GM18517 (cell line): ENCODE measurements at regions not wholly inside any gene's neighbourhood (a gene's known extent, or its start where the extent isn't known, plus 50 kb on each side); places are given as distances from the start of the nearest gene placed in this dataset.
A peak's percentile ranks its signal among the peaks of the same experiment; 100 is the strongest.

ENCODE experiments used
- ATAC-seq: cut with Tn5 transposase; IDR thresholded peaks from one replicate; pipeline ENCODE4 v1.9.1; 2021; ENCODE audit warnings: mild to moderate bottlenecking, moderate library complexity; ENCODE audit not compliant: unreplicated experiment

DNA sequence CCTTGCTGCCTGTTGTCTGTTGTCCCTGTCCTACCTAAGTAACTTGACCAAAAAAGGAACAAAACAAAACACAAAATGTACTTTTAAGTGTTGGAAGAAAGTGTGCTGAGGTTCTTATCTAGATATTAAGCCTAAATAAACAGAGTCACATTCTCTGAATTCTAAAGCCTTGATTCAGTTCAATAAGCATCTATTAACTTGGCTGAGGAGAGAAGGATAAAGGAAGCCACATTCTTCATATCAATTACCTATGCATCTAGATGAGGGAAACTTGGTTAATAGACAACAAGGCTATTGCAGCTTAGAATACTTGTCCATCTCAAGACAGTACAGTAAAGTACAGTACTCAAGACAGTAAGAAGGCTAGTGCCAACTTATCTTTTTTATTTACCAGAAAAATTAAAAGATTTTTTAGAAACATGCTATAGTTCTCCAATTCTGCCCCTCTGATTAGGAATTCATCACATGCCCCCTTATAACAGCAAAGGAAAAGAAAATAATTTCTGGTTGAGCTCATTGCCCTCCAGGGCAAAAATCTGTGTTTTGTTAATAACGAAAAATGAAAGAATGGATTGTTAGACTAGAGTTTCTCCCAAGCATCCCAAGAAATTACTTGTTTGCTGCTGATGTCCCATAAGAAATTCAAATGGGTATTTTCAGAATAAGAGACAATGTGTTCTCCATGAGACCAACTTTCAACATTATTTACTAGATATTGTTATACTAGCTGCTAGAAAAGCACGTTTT lies 546.5 kb upstream of the SEMA3D start:
- ATAC-seq: no peak

DNA sequence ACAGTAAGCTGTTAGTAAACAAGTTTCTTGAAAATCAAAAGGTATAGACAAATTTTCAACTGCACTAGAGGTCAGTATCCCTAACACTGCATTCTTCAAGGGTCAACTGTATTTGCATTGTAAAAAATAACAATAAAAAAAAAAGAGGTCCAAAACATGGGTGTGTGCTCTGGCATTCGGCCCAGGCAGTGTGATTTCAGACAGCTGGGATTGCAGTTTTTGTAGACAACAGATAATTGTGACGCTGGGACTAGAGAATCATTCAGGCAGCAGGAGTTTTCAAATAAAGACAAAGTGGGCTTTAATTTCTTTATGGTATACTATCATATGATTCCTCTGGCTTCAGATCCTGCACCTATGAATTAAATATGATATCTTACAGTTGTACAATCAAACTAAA lies 543.2 kb upstream of the SEMA3D start:
- no peak for ATAC-seq

DNA sequence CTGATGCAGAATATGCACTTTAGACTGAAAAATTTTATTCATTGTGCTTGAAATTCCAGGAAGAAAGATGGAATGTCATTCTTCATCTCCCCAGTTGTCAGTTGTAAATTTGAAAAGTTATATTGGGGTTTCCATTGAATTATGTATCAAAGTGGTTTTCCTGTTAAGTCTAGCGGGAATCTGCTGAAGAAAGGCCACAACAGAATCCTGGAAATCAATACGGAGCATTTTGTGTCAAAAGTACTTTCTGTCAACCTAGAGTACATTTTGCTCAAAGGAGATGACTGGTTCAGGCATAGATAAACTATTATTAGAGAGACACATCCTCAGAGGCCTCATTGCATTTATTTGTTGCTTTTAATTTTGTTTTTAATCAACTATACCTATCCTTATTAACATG lies 538.2 kb upstream of the SEMA3D start:
- ATAC-seq: no peak

DNA sequence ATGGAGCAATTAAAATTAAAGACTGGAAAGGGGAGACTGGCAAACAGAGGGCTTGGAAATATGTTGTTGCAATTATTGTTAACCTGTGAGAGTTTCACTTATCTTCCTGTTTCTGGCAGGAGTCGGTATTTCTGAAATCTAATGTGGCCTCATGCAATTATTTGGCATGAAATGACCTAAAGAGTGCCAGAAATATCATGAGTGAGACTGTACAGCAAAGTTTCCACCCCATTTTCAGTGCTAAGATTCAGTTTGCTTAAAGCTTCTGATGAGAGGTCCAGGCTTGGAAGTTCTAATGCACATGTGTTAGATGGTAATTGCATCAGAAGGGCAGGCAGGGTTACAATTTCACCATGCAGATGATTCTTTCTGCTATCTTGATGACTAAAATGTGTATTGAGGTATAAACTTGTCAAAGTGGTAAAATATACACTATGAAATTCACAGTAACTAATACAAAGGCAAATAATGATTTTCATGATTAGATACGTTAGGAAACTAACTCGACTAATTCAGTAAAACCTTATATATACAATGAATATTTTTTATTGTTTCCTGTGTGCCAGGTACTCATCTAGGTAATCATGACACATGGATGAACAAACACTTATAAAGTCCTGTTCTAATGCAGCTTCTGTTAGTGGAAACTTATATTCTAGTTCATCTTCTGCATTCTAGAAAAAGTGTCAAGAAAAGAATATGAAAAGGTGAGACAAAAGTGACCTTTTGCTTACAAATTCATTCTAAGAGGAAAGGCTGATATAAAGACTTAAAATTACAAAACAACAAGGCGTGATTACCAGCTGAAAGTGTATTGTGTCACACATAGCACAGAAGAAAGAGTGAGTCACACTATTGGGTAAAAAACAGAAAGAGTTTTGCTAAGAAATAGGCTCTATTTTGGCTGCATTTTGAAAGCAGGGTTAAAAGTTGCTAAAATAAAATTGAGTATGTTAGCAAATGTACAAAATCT lies 533.4 kb upstream of the SEMA3D start:
- ATAC-seq: no peak

DNA sequence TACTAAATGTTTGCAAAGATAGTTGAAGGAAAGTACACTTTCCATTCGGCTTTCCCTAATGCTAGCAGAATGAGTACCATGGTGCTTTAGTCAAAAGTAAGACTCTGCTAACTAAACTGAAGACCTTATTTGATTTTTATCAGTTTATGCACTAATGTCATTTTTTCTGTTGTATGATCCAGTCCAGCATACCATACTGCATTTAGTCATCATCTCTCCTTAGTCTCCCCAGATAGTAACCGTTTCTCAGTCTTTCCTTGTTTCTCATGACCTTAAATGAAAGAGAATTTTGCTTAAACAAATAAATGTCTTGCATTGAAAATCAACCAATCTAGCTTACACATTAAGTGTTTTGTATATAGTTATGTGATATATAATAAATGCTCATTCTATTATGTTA lies 529.5 kb upstream of the SEMA3D start:
- ATAC-seq: no peak

DNA sequence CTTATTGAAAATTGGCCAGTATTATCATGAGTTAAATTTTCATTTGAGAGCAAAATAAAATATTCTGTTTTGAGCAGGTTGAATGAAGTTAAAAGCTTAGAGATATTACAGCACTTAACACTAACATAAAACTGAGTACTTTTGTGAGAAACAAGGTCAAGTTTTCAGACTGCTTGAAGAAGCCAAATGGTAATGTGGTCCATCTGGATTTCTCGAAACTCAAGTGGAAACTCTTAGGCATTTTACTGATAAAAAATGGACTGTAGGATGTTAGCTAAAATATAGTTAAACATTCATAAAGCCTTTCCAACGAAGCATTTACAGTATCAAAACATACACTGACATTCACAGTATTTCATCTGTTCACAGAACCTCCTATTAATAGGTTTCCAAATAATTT lies 528.1 kb upstream of the SEMA3D start:
- ATAC-seq: no peak

DNA sequence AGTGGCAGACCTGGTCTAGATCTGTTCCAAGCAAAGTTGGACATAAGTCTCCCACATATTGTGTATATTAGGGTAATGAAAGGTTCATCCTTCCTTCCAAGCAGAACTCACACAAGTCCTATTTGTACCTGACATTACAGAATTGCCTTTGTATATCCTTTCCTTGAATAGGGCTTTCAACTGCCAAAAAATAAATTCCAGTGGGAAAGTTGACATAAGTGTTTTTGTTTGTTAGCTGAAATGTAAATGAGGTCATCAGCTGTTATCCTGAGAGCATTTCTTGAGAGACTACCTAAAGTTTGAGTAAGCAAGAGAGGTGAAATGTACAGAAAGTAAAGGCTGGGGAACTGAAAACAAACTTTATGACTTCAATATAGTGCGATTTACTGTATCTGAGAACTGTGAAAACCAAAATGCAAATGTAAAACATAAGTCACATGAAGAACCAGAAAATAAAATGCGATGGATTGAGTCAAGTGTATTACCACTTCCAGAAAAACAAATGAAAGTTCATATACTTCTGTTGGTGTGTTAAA lies 527.3 kb upstream of the SEMA3D start:
- ATAC-seq: peak; percentile 76

DNA sequence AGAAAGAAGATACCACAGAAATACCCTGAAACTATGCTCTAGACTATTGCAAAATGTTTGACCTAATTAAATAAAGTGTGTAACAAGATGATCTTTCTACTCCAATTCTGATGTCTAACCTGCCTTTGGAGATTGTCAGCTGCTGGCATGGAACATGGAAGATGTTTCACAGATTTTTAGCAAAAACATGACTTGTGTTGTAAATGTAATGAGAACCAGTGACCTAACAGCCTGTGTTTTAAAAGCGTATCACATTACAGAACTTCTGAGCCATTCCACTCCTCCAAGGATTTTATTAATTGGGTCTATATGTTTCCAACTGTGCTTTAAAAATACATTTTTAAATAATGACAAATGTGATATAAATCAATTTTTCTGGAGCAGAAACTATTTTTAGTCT lies 526.3 kb upstream of the SEMA3D start:
- no peak for ATAC-seq

DNA sequence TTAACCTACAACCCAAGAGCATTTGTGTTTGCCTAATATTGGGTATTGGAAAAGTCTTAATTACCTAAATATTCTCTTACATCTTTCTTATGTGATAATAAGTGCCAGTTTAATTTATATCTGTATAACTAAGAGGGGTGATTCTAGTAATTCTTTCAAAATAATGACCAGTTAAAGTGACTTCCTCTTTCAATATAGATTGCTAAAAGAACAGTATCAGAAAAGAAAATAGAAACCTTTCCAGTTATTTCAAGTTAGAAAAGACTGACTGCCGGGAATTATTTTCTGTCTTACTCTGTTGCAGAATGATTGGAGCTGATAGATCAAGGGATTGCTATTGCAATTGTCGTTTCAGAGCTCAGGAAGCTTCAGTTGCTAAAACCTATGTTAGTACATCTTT lies 525.0 kb upstream of the SEMA3D start:
- ATAC-seq: no peak

DNA sequence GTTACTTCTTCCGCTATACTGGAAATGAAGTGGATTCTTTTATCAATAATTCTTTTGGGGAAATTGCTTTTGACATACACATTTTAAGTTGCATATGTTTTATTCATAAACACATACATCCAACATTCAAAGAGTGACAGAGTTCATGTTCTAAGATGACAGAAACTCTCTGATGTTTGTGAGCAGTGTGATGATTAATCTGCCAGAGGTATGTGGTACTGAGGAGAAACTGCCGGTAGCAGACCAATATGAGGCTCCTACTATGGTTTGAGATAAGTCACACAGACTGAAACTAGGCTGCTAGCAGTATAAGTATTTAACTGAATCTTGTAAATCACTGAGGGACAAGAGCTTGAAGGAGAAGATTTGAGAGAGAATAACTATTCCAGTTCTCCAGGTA lies 524.1 kb upstream of the SEMA3D start:
- no peak for ATAC-seq

DNA sequence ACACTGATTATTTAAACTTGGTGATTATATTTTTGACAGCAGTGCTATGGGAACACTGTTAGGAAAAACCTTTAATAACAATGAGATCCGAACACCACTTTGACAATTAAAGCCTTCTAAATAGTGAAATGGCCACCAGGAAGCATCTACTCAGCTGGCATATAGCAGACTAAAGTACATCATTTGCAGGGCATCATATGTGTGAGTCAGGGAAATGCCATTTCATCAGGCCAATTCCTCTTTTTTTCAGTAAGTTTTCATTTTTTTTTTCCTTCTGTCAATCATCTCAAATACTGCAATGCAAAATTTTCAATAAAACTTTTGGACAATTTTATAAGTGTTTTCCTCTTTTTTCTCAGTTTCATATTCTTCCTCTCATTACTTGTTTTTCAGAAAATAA lies 521.4 kb upstream of the SEMA3D start:
- ATAC-seq: no peak

DNA sequence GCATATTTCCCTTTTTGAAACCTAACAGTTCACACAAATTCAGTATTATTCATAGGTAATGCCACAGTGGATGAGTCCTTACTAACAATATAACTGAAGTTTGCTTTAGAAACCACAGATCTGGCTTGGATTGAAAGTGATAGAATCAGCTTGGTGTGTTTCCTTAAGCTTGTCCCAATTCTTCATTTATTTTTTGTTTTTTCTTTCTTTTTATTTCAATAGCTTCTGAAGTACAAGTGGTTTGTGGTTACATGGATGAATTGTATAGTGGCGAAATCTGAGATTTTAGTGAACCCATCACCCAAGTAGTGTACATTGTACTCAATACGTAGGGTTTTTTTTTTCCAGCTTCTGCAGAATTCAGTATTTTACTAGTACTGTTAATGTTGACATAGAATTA lies 518.2 kb upstream of the SEMA3D start:
- ATAC-seq: no peak

DNA sequence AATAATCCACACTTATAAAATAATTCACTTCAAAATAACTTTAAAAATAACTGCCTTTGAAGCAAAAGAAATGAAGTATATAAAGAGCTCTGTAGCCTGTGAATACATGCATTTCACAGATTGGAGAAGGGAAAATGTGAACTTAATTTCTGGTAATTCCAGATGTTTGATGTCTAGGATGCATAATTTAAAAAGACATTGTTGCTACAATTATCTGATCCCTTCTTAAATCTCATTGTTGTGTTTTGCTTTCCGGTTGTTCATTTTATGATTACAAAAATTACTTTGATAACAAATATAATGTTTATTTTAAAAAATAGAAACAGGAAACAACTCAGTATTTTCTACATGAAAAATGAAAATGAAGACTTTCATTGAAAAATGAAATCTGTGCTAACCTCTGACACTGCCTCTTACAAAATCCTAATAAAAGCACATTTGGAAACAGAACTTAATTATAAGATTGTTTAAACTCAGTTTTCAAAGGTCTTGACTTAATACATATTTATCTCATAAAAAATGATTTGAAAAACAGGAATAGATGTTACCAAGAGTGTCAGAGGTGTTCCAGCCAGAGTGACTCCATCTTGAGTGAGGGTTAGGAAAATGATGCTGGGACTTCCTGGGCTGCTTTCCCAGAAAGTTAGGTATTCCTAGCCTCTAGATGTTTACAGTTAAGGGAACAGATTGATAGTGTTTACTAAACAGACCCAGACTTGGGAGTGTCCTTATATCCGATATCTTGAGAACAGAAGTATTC lies 516.6 kb upstream of the SEMA3D start:
- no peak for ATAC-seq

DNA sequence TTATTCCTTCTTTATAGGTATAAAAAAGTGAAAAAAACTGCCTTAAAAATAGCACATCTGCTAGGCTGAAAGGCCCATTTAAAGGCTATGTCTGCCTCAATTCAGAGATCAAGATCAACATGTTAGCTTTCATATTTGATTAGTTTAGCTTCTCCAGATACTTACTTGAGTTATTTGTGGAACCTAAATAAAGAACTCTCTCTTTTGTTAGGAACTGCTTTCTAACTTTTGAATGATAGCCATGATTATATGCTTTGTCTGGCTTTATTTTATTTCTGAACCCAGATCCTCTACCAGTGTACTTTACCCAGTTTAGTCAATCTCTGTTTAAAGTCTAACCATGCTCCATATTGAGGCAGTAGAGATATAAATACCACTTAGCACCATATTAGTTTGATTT lies 515.5 kb upstream of the SEMA3D start:
- no peak for ATAC-seq

DNA sequence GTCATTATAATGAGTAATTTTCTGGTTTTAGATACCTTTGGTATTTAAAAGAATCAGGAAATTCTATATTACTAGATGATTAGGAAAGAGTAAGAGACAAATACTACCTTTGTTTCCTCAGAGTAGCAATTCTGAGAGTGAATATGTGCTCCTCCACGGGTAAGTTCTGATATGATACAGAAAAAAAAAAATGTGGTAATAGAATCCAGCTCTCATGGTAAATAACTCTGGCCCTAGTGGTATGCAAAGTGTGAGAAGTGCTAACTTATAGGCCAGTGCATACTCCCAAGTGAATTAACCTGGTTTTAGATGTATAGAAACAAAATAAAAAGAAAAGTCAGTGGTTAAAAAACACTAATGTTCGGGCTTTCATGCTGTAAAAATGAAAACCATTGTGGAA lies 512.6 kb upstream of the SEMA3D start:
- no peak for ATAC-seq

DNA sequence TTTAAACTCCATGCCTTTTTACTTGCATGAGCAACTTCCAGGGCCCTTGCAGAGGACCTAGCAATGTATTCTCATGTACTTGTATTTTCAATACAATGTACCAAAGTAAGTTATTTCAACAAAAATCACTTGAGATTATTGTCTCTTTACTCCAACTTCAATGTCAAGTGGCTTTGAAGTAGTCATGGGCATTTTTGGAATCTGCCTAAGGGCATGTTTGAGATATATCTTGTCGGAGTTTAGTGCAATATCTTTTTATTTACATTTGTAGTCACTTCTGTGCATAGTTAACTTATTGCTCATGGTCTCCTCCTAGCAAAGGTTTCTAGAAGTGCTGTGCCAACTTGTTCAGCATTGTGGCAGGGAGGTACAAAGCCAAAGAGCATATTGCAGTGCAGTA lies 508.7 kb upstream of the SEMA3D start:
- no peak for ATAC-seq

DNA sequence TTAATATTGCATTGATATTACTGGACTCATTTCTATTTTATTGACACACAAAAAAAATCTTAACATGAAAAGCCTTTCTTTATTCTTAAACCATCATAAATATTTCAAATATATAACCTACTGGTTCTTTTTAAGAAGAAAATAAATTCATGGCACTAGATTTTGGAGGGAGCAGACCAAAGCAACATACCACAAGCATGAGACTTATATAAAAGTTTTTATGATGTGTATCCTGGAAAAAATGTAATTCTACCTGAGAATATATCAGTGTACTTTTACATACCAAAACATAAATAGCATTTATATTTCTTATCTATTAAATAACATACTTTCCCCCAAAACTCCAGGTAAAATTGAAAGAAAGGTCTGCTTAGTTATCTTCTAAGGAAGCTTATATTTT lies 508.2 kb upstream of the SEMA3D start:
- no peak for ATAC-seq

DNA sequence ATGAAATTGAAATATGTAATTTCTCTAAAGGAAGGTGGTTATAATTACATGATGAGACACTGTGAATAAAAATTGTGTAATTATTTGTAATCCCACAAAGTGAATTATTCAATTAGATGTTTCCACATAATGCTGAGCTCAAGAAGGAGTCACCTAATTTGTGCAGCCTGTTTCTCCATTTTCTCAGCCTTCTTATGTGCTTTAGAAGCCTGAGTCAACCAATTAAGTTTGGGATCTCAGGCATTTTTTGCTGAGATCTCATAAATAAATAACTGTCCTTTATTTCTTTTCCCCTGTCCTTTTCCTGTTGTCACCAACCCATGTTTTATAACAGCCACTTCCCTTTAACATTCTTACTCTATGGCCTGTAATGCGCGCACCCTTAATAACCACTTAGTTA lies 506.5 kb upstream of the SEMA3D start:
- ATAC-seq: no peak

DNA sequence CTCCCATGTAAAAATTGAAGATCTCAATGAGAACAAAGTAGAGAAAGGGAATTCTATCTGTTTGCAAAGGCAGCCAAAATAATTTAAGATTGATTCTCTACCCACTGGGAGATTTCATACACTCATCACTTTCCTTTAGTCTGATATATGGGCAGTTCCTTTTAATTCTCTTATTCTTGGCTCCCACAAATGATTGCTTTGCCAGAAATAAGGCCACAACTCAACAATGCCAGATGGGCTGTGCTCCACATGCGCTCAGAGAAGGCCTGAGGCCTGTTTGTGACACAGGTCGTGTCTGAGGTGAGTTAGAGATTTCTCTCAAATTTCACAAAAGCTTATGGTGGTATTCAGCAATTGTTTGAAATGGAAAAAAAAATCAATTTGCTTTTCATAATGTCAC lies 501.9 kb upstream of the SEMA3D start:
- no peak for ATAC-seq

DNA sequence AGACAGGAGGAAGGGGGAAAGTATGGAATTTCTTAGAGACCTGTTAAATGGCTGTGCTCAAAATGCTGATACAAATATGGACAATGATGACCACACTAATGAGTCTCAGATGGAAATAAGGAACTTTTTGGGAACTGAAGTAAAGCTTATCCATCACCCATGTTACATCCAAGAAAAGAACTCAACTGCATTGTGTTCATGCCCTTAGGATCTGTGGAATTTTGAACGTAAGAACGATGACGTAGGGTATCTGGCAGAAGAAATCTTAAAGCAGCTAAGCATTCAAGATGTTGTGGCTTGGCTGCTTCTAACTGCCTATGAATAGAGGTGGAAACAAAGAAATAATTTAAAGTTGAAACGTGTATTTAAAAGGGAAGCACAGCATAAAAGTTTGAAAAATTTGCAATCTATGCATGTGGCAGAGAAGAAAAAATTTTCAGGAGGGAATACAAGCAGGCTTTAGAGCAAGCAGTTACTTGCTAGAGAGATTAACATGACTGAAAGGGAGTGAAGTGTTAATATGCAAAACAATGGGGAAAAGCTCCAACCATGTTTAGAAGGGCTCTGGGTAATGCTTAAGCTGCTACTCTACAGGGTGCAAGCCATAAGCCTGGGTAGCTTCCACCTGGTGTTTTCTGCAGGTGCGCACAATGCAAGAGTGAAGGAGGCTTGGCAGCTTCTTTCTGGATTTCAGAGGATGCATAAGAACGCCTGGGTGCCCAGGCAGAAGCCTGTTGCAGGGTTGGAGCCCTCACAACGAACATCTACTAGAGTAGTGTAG lies 499.7 kb upstream of the SEMA3D start:
- no peak for ATAC-seq
